ENCODE measurements at regions not wholly inside any gene's neighbourhood (a gene's known extent, or its start where the extent isn't known, plus 50 kb on each side); places are given as distances from the start of the nearest gene placed in this dataset.

DNA sequence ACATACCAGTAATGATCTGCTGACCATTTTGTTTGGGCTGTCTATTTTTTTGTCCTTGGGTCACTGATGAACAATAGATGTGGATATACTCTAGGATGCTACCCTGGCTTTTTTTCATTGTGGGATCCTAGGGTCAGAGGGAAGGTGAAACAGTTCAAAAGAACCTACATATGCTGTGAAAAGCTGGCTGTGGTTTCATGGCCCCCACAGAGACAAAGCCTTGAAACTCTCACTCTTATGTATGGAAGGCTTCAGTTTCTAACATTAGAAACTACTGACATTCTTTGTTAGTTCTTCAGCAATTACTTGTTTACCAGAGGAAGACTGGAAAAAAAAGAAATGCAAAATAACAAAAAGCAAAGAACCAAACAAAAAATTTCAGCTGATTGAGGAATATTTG, 250.7 kb downstream of the FAT3 start:
- TF ChIP-seq, protein P1, sequence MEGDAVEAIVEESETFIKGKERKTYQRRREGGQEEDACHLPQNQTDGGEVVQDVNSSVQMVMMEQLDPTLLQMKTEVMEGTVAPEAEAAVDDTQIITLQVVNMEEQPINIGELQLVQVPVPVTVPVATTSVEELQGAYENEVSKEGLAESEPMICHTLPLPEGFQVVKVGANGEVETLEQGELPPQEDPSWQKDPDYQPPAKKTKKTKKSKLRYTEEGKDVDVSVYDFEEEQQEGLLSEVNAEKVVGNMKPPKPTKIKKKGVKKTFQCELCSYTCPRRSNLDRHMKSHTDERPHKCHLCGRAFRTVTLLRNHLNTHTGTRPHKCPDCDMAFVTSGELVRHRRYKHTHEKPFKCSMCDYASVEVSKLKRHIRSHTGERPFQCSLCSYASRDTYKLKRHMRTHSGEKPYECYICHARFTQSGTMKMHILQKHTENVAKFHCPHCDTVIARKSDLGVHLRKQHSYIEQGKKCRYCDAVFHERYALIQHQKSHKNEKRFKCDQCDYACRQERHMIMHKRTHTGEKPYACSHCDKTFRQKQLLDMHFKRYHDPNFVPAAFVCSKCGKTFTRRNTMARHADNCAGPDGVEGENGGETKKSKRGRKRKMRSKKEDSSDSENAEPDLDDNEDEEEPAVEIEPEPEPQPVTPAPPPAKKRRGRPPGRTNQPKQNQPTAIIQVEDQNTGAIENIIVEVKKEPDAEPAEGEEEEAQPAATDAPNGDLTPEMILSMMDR (IDR thresholded peaks at IDR 0.05): no peak
- no peak for TF ChIP-seq ZFX (IDR thresholded peaks at IDR 0.05; ENCODE audit: borderline replicate concordance)
